OCI-LY7 (cell line): ENCODE measurements at regions not wholly inside any gene's neighbourhood (a gene's known extent, or its start where the extent isn't known, plus 50 kb on each side); places are given as distances from the start of the nearest gene placed in this dataset.

Source experiments
- CTCF ChIP-seq: fragments of 200-600 bp; sonication (generic); conservative IDR thresholded peaks from 2 replicates; pipeline ENCODE4 v1.5.1; 2014; ENCODE audit warnings: mild to moderate bottlenecking, antibody characterized with exemption, low read length, moderate library complexity, mixed read lengths
- EZH2phosphoT487 ChIP-seq: fragments of 200-600 bp; sonication (generic); IDR thresholded peaks from 2 replicates; pipeline ENCODE4 v1.6.1; 2018; ENCODE audit warnings: low read depth, borderline replicate concordance, mild to moderate bottlenecking, mixed run types, antibody characterized with exemption, low read length, moderate library complexity, mixed read lengths

GRCh38 chr10:83937826-83938225, 201.5 kb upstream of the GHITM start:
- TF ChIP-seq CTCF (no peak), EZH2phosphoT487 (no peak)
